Adrenal gland (tissue), 9 donors: ENCODE measurements at regions not wholly inside any gene's neighbourhood (a gene's known extent, or its start where the extent isn't known, plus 50 kb on each side); places are given as distances from the start of the nearest gene placed in this dataset.

Source experiments
- DNase-seq, 7 donors: peaks; one replicate each; pipeline ENCODE4 v3.0.0-alpha.2; 2019 to 2020
- H3K27ac ChIP-seq, 5 donors: fragments of 200-600 bp; sonication (generic) in 4 of 5; 1 replicate in 3 of 5; 2 replicates in 2 of 5; pipeline versions ENCODE4 v1.5.1 to v1.8.0; 2016 to 2020; ENCODE audit warnings: mild to moderate bottlenecking in 1 of 5
- H3K27me3 ChIP-seq: fragments of 200-600 bp; 2 replicates; pipeline ENCODE4 v1.8.0; 2021
- H3K36me3 ChIP-seq, 2 donors: fragments of 200-600 bp; replicated peaks in 1 of 2; 1 replicate in 1 of 2; 2 replicates in 1 of 2; pipeline versions ENCODE4 v1.5.1 to v1.8.0; 2018 to 2022
- H3K4me1 ChIP-seq, 2 donors: fragments of 200-600 bp; replicated peaks in 1 of 2; 1 replicate in 1 of 2; 2 replicates in 1 of 2; pipeline versions ENCODE4 v1.5.1 to v1.8.0; 2018 to 2021
- H3K4me3 ChIP-seq, 4 donors: fragments of 200-600 bp; sonication (generic) in 3 of 4; one replicate each; pipeline ENCODE4 v1.5.1; 2016 to 2018
- H3K9me3 ChIP-seq, 3 donors: fragments of 200-600 bp; sonication (generic) in 1 of 3; replicated peaks in 1 of 3; 1 replicate in 2 of 3; 2 replicates in 1 of 3; pipeline versions ENCODE4 v1.5.1 to v1.8.0; 2016 to 2021
- POLR2A ChIP-seq, 2 donors: fragments of 450-650 bp; IDR thresholded peaks; one replicate each; pipeline ENCODE4 v1.6.1; 2017; ENCODE audit warnings: antibody characterized with exemption in 2 of 2, mild to moderate bottlenecking in 2 of 2, moderate library complexity in 1 of 2
- WGBS, 4 donors: extraction: QIAGEN DNeasy Blood & Tissue Kit in 2 of 4; methylation state at CpG; one replicate each; pipeline versions ENCODE4 v1.1.5 to v1.1.7; 2013 to 2017; 5-methylcytosine and 5-hydroxymethylcytosine counted together
- intact Hi-C, 2 donors: fragments of 100-400 bp; cut with DNase I; formaldehyde crosslinking; loops; one replicate each; pipeline versions ENCODE4 v1.14.1 to v1.15.0; 2022 to 2023
- TF ChIP-seq, protein P1 (sequence below), 6 experiments: fragments of 450-650 bp in 4 of 6; fragments of 200-600 bp in 2 of 6; sonication (generic) in 1 of 6; IDR thresholded peaks; 1 replicate in 5 of 6; 2 replicates in 1 of 6; pipeline versions ENCODE4 v1.5.1 to v1.8.0; 2016 to 2021; ENCODE audit warnings: antibody characterized with exemption in 6 of 6, mild to moderate bottlenecking in 2 of 6, moderate library complexity in 1 of 6
- donor health status: healthy with polysubstance abuse.
- donor health status: Bipolar disorder and iron deficiency.
- donor health status: DM: yes; HTN: yes; CAD: no.
- donor health status: DM: no; HTN: no; CAD: no.
- donor health status: DM: no; HTN: no; CAD: no.

DNA sequence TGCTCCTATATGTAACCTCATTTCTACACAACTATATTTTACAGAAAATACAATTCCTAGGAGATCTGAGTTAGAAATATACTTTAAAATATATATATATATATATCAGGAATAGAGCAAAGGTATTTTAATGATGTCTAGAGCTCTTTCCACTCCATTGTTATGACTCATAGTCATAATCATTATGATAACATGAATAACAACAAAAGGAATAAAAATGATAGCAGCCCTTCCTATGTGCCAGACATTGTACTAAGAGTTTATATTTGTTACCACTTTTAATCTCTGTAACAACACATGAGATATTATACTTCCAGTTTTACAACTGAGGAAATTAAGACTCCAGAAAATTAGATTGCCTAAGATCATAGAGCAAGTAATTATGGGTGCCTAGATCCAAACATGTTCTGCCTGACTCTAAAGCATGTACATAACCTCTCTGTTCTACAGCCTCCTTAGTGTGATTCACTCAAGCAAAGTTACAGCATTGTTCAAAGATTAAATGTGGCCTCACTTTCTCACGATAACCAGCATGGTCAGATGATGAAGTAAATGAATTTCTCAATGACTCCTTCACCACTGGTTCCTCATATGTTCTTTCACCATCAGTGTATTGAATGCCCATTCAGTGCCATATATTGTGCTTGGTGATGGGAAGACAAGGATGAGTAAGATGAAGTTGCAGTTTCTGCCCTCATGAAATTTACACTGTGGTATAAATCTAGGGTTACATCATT lies 452.1 kb downstream of the EFNA5 start:
- Histone ChIP-seq H3K9me3 (no peaks in the 10 kb centered on the region), H3K4me3 (no peak overlapping the region), H3K4me1 (no peaks in the 10 kb centered on the region), H3K36me3 (no peaks in the 10 kb centered on the region), H3K27ac (no peak overlapping the region), H3K27me3 (no peaks in the 10 kb centered on the region)
- intact Hi-C loops = no loop called here
- WGBS, 4 donors = 86 to 95% (median 87%) methylated on average over 1 of the region's 1 CpG
- TF ChIP-seq, protein P1, sequence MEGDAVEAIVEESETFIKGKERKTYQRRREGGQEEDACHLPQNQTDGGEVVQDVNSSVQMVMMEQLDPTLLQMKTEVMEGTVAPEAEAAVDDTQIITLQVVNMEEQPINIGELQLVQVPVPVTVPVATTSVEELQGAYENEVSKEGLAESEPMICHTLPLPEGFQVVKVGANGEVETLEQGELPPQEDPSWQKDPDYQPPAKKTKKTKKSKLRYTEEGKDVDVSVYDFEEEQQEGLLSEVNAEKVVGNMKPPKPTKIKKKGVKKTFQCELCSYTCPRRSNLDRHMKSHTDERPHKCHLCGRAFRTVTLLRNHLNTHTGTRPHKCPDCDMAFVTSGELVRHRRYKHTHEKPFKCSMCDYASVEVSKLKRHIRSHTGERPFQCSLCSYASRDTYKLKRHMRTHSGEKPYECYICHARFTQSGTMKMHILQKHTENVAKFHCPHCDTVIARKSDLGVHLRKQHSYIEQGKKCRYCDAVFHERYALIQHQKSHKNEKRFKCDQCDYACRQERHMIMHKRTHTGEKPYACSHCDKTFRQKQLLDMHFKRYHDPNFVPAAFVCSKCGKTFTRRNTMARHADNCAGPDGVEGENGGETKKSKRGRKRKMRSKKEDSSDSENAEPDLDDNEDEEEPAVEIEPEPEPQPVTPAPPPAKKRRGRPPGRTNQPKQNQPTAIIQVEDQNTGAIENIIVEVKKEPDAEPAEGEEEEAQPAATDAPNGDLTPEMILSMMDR (IDR thresholded peaks at IDR 0.05) = no peak
- TF ChIP-seq POLR2A (IDR thresholded peaks at IDR 0.05) = no peak
- no peak for DNase-seq

- WGBS, 4 donors = 83 to 98% (median 88%) methylated on average over 3 of the region's 3 CpGs
- intact Hi-C loops = no loop called here
- H3K9me3 ChIP-seq = no peaks in the 10 kb centered on the region
- no peak overlapping the region for H3K27ac ChIP-seq
- TF ChIP-seq, protein P1 (IDR thresholded peaks at IDR 0.05) = no peak
- no peak for TF ChIP-seq POLR2A (IDR thresholded peaks at IDR 0.05)
- H3K36me3 ChIP-seq = no peaks in the 10 kb centered on the region
- H3K4me3 ChIP-seq = no peak overlapping the region
- peak in 1 of 7 donors; percentile 55 for DNase-seq
- no peaks in the 10 kb centered on the region for H3K4me1 ChIP-seq
- no peaks in the 10 kb centered on the region for H3K27me3 ChIP-seq
Measured at GRCh38 chr5:107217721-107218130, 453.0 kb downstream of the EFNA5 start.

DNA sequence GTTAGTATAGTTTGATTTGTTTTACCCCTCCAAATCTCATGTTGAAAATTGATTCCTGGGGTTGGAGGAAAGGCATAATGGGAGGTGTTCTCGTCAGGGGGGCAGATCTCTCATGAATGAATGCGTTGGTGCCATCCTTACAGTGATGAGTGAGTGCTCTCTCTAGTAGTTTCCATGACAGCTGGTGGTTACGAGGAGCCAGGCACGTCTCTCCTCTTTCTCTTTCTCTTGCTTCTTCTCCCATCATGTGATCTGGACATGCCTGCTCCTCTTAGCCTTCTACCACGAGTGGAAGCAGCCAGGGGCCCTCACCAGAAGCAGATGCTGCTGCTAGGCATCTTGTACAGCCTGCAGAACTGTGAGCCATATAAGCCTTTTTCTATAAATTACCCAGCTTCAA lies 454.1 kb downstream of the EFNA5 start:
- no peaks in the 10 kb centered on the region for H3K27me3 ChIP-seq
- no peak overlapping the region for H3K4me3 ChIP-seq
- H3K9me3 ChIP-seq = no peaks in the 10 kb centered on the region
- H3K4me1 ChIP-seq = no peaks in the 10 kb centered on the region
- TF ChIP-seq POLR2A (IDR thresholded peaks at IDR 0.05) = no peak
- TF ChIP-seq, protein P1 (IDR thresholded peaks at IDR 0.05) = no peak
- DNase-seq = no peak
- no peaks in the 10 kb centered on the region for H3K36me3 ChIP-seq
- intact Hi-C loops = no loop called here
- no peak overlapping the region for H3K27ac ChIP-seq
- 65 to 87% (median 76%) methylated on average over 5 of the region's 5 CpGs for WGBS, 4 donors

- H3K36me3 ChIP-seq = no peaks in the 10 kb centered on the region
- intact Hi-C loops = no loop called here
- H3K27ac ChIP-seq = no peak overlapping the region
- no peaks in the 10 kb centered on the region for H3K4me1 ChIP-seq
- no peak for DNase-seq
- 24 to 68% (median 34%) methylated on average over 2 of the region's 2 CpGs for WGBS, 4 donors
- H3K27me3 ChIP-seq = no peaks in the 10 kb centered on the region
- no peaks in the 10 kb centered on the region for H3K9me3 ChIP-seq
- no peak overlapping the region for H3K4me3 ChIP-seq
- no peak for TF ChIP-seq POLR2A (IDR thresholded peaks at IDR 0.05)
- TF ChIP-seq, protein P1 (IDR thresholded peaks at IDR 0.05) = no peak
Measured at GRCh38 chr5:107215611-107216010, 455.1 kb downstream of the EFNA5 start.
